ENCODE measurements at regions not wholly inside any gene's neighbourhood (a gene's known extent, or its start where the extent isn't known, plus 50 kb on each side); places are given as distances from the start of the nearest gene placed in this dataset.
"Not testable (repeated sequence)": the region's sequence is repeated elsewhere in the genome, so short reads cannot be mapped to it uniquely, and the experiment has no call there.

DNA sequence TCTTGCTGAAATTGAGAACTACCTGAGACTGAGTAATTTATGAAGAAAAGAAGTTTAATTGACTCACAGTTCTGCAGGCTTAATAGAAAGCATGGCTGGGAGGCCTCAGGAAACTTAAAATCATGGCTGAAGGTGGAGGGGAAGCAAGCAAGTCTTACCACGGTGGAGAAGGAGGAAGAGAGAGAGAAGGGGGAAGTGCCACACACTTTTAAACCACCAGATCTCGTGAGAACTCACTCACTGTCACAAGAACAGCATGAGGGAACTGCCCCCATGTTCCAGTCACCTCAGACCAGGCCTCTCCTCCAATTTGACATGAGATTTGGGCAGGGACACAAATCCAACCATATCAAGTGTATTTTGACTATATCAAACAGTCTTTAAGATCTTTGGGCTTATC, 668.3 kb downstream of the SLCO4C1 start:
- H3K27ac Mint-ChIP-seq, H3K4me3 Mint-ChIP-seq, H3K9me3 Mint-ChIP-seq, ATAC-seq, H3K4me1 Mint-ChIP-seq, H3K36me3 Mint-ChIP-seq, H3K27me3 Mint-ChIP-seq: not testable (repeated sequence)

DNA sequence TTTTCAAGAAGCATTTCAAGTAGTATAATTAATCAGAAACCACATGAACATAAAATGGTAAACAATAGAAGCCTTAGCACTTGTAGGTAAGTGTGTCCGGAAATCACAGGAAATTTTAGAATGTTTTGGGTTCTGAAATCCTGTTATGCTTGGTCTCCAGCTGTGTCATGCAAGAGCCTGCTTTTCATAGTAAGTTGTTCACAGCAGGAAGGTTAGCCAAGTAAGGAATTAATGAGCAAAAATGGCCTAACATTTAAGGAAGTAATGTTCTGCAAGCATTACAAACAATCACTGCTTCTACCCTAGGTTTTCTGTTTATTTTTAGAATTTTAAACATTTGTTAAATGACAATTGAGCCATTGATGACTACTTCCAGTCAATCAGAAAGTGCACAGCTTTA, 669.5 kb downstream of the SLCO4C1 start:
- Mint-ChIP-seq H3K4me3 (no peak overlapping the region), H3K27me3 (no peaks in the 10 kb centered on the region), H3K27ac (no peak overlapping the region), H3K4me1 (no peaks in the 10 kb centered on the region), H3K9me3 (peaks cover 3% of the 10 kb centered on the region), H3K36me3 (no peaks in the 10 kb centered on the region)
- no peak for ATAC-seq

DNA sequence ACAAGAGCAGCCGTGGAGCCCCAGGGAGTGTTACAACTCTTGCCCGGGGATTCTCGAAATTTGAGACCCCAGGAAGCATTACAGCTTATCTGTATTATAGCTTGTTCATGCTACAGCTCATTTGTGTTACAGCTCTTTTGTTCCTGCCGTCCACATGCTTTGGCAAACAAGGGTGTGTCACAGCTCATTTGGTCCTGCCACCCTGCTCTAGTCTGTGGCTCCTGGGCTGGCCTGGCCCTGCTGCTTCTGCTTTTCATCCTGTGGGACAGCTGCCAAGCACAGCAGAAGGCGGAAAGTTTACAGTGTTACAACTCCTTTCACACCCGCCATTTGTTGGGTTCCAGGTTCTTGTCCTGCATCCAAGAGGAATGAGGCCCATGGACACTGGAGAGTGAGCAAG, 685.0 kb downstream of the SLCO4C1 start:
- no peaks in the 10 kb centered on the region for H3K4me1 Mint-ChIP-seq
- H3K4me3 Mint-ChIP-seq, result no peak overlapping the region
- no peak overlapping the region for H3K27ac Mint-ChIP-seq
- no peaks in the 10 kb centered on the region for H3K9me3 Mint-ChIP-seq
- no peak for ATAC-seq
- no peaks in the 10 kb centered on the region for H3K36me3 Mint-ChIP-seq
- H3K27me3 Mint-ChIP-seq, result no peaks in the 10 kb centered on the region

DNA sequence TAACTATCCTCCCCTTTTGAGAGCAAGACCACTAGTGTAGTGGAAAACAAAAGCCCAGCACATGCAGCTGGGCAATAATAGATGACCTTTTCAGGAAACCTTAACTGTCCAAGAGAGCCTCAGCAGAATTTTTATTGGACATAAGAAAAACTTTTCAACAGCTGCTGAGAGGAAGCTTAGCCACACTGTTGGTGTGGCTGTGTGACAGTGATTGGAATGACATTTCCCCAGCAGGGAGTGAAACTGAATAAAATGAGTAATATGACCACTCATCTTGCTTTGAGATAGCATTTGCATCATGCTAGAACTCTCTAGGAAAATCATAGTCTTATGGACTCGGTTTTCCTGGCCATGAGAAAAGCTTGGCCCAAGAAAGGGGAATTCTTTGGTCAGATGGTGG, 687.8 kb downstream of the SLCO4C1 start:
- ATAC-seq, result no peak
- Mint-ChIP-seq H3K27me3 (no peaks in the 10 kb centered on the region), H3K4me1 (no peaks in the 10 kb centered on the region), H3K4me3 (no peak overlapping the region), H3K36me3 (no peaks in the 10 kb centered on the region), H3K27ac (no peak overlapping the region), H3K9me3 (no peaks in the 10 kb centered on the region)

DNA sequence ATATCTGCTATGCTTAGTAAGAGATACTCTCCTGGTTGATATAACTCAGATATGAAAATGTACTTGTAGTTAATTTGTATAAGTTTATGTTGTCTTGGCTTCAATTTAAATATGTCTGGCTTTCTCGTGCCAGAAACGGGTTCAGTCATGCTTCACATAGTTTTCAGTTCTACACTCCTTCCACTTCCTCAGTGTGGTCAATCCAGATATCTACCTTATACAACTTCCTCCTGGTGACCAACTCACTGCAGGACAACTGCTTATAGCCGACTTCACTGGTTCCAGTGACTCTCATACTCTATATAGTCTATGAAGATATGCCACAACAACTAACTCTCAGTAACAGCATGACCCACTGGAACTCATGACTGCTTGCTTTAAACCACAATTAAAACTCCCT, 690.4 kb downstream of the SLCO4C1 start:
- no peaks in the 10 kb centered on the region for H3K36me3 Mint-ChIP-seq
- H3K27ac Mint-ChIP-seq, result no peak overlapping the region
- H3K4me1 Mint-ChIP-seq, result no peaks in the 10 kb centered on the region
- H3K27me3 Mint-ChIP-seq, result no peaks in the 10 kb centered on the region
- H3K4me3 Mint-ChIP-seq, result no peak overlapping the region
- peak; percentile 40 for ATAC-seq
- no peaks in the 10 kb centered on the region for H3K9me3 Mint-ChIP-seq

DNA sequence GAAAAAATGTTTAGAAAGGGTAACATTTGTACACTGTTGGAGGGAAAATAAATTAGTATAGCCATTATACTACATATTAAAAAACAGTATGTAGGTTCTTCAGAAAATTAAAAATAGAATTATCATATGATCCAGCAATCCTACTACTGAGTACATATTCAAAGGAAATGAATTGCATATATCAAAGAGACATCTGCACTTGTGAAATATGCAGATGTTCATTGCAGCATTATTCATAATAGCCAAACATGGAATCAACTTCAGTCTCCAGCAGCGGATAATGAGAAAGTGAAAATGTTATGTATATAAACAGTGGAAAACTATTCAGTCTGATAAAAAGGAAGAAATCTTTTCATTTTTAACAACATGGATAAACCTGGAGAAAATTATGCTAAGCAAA, 695.5 kb downstream of the SLCO4C1 start:
- no peaks in the 10 kb centered on the region for H3K4me1 Mint-ChIP-seq

DNA sequence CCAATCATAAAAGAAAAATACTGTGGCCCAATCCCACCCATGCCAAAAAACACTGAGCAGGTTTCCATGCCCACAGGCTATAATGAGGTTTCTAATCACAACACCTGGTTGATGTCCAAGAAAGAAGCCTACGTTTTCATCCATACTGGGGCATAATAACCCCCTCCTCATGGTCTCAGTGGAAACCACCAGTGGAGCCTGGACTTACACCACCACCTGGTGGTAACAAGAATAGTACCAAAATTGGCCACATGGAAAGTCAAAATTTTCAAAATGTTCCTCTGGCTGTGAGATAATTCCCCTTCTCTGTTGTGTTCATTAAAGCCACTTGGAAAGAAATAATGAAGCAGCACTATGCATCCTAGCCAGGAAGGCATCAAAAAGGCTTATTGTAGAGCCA, 687.3 kb upstream of the ST8SIA4 start:
- H3K4me1 Mint-ChIP-seq, result no peaks in the 10 kb centered on the region
- ATAC-seq, result no peak
- no peaks in the 10 kb centered on the region for H3K36me3 Mint-ChIP-seq
- no peak overlapping the region for H3K4me3 Mint-ChIP-seq
- H3K27me3 Mint-ChIP-seq, result no peaks in the 10 kb centered on the region
- peaks cover 4% of the 10 kb centered on the region for H3K9me3 Mint-ChIP-seq
- no peak overlapping the region for H3K27ac Mint-ChIP-seq

More for the DNA sequence above, 695.5 kb downstream of the SLCO4C1 start:
- Mint-ChIP-seq H3K9me3 (peaks cover 6% of the 10 kb centered on the region), H3K27me3 (peaks cover 7% of the 10 kb centered on the region), H3K36me3 (no peaks in the 10 kb centered on the region), H3K4me3 (no peak overlapping the region), H3K27ac (no peak overlapping the region)
- ATAC-seq, result no peak

DNA sequence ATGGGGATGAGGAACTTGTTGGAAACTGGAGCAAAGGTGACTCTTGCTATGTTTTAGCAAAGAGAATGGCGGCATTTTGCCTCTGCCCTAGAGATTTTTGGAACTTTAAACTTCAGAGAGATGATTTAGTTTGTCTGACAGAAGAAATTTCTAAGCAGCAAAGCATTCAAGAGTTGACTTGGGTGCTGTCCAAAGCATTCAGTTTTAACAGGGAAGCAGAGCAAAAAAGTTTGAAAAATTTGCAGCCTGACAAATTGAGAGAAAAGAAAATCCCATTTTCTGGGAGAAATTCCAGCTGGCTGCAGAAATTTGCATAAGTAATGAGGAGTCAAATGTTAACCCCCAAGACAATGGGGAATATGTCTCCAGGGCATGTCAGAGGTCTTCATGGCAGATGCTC, 682.3 kb upstream of the ST8SIA4 start:
- H3K27ac Mint-ChIP-seq, result no peak overlapping the region
- no peaks in the 10 kb centered on the region for H3K4me1 Mint-ChIP-seq
- no peak overlapping the region for H3K4me3 Mint-ChIP-seq
- no peak for ATAC-seq
- no peaks in the 10 kb centered on the region for H3K9me3 Mint-ChIP-seq
- no peaks in the 10 kb centered on the region for H3K27me3 Mint-ChIP-seq
- H3K36me3 Mint-ChIP-seq, result no peaks in the 10 kb centered on the region

DNA sequence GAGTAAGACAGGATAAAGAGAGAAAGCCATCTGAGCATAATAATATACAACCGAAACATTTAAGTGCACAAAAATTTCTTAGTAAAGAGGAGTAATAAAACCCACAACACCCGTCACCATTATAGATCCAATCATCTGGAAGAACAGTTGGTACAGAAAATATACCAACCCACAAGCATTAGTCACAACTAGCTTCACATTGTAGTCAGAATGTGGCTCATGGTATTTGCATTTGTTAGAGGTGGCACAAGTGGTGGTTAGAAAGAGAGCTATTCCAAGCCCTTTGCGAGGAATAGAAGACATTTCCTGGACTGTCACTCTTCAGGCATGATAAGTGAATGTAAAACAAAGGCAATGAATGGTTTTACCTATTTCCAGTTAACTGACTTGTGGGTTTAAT, 677.5 kb upstream of the ST8SIA4 start:
- ATAC-seq, result no peak
- Mint-ChIP-seq H3K27me3 (no peaks in the 10 kb centered on the region), H3K9me3 (no peaks in the 10 kb centered on the region), H3K27ac (no peak overlapping the region), H3K36me3 (no peaks in the 10 kb centered on the region), H3K4me3 (no peak overlapping the region), H3K4me1 (no peaks in the 10 kb centered on the region)

DNA sequence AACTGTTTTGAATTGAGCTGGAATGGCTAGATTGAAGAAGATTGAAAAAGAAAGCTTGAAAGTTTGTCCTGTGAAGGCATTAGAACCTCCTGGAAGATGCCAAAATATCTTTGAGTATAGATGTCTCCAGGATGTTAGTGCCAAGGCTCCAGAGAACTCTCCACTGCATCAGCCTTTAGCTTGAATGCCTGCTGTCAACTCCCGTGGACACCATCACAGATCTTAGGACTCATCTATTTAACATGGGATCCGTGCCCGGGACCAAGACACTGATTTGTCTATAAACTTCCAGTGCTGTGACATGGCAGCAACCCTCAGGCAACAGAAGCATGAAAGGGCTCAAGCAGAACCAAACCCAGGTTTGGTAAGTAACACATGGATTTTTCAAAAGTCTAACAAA, 670.9 kb upstream of the ST8SIA4 start:
- no peak for ATAC-seq
- Mint-ChIP-seq H3K4me1 (no peaks in the 10 kb centered on the region), H3K4me3 (no peak overlapping the region), H3K9me3 (peaks cover 2% of the 10 kb centered on the region), H3K36me3 (no peaks in the 10 kb centered on the region), H3K27ac (no peak overlapping the region), H3K27me3 (no peaks in the 10 kb centered on the region)

DNA sequence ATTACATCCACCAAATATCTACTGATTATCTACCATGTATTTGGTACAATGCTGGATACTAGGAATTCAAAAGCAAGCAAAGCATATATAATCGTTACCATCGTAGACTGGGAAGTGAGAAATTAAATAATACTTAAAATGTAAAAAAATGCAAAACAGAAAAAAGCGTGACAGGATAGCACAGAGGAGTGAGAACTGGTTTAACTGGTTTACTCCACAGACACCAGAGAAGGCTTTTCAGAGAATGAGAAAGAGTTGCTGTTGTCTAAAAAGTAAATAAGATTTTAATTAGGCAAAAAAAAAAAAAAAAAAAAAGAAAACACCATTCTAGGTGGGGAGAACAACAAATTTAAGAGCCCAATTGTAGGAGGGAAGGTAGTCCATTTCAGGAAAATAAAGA, 657.9 kb upstream of the ST8SIA4 start:
- H3K9me3 Mint-ChIP-seq, result peaks cover 5% of the 10 kb centered on the region
- no peak for ATAC-seq
- H3K4me1 Mint-ChIP-seq, result no peaks in the 10 kb centered on the region
- H3K4me3 Mint-ChIP-seq, result no peak overlapping the region
- no peaks in the 10 kb centered on the region for H3K36me3 Mint-ChIP-seq
- no peaks in the 10 kb centered on the region for H3K27me3 Mint-ChIP-seq
- no peak overlapping the region for H3K27ac Mint-ChIP-seq

DNA sequence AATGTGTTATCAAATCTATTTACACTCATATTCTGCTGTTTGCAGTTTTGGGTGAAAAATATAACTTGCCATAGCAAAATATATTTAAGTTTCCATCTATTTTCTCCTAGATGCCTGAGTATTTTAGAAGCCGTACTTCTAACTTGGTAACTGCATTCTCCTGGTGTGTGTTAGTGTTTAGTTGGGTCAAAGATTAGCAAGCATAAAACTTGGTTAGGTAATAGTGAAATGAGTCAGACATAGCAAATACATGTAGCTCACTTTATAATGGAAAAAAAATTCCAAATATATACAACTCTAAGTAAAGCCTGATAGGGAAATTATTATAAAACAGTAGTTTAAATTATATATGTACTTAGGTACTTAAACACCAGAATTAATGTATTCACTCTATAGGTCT, 640.7 kb upstream of the ST8SIA4 start:
- no peak overlapping the region for H3K27ac Mint-ChIP-seq
- no peaks in the 10 kb centered on the region for H3K9me3 Mint-ChIP-seq
- H3K4me1 Mint-ChIP-seq, result no peaks in the 10 kb centered on the region
- no peak for ATAC-seq
- H3K36me3 Mint-ChIP-seq, result no peaks in the 10 kb centered on the region
- no peaks in the 10 kb centered on the region for H3K27me3 Mint-ChIP-seq
- H3K4me3 Mint-ChIP-seq, result no peak overlapping the region

DNA sequence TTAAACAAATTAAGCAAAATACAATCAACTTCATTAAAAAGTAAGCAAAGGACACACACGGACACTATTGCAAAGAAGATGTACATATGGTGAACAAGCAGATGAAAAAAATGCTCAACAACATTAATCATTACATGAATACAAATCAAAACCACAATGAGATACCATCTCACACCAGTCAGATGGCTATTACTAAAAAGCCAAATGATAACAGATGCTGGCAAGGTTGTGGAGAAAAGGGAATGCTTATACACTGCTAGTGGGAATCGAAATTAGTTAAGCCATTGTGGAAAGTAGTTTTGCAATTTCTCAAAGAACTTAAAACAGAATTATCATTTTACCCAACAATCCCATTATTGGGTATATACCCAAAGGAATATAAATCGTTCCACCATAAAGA, 636.2 kb upstream of the ST8SIA4 start:
- Mint-ChIP-seq H3K4me3 (no peak overlapping the region), H3K36me3 (no peaks in the 10 kb centered on the region), H3K27ac (no peak overlapping the region), H3K27me3 (no peaks in the 10 kb centered on the region), H3K4me1 (no peaks in the 10 kb centered on the region), H3K9me3 (no peaks in the 10 kb centered on the region)
- no peak for ATAC-seq

DNA sequence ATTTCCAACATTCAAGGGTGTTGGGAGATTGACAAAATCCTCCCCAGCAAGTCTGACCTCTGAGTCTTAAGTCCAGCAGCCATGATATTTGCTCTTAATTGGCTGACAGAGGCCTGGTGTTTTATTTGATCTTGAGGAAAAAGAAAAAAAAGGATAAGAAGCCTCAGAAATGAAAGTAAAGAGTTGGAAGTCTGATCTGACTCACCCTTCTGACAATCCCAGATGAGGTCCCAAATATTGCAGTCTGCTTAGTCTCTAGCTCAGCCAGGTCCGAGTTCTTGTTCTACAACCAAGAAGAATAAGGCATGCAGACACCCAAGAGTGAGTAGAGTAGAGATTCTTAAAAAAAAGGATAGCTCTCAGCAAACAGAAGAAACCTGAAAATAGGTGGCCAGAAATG, 632.5 kb upstream of the ST8SIA4 start:
- H3K4me1 Mint-ChIP-seq, result no peaks in the 10 kb centered on the region
- no peaks in the 10 kb centered on the region for H3K27me3 Mint-ChIP-seq
- H3K9me3 Mint-ChIP-seq, result no peaks in the 10 kb centered on the region
- H3K4me3 Mint-ChIP-seq, result no peak overlapping the region
- no peaks in the 10 kb centered on the region for H3K36me3 Mint-ChIP-seq
- no peak for ATAC-seq
- H3K27ac Mint-ChIP-seq, result no peak overlapping the region

DNA sequence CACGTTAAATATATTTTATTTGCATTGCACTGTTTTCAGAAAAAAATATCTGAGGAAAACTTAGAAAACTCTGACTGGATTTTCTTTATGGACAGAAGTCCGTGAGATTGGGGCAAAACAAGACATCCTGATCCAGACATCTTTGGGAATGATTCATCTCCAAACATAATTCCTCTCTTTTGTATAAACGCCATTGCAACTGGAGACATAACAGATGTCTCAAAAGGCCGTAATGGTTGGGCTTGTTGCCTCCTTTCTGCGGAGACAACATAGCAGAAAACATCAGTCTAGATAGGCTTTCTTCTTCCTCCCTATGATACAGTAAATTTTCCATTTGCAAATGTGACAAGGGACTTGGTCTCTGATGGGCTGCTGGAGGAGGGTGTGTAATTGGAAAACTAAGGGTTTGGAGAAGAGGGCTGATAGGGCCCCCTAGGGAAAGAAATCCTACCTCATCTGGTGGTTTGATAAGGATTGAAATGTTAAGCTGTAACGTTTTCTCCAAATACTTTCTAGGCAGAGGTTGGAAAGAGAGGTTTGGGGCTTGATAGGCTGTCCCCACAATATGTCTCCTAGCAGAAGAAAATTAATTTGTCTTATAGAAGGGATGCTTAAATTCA, 631.5 kb upstream of the ST8SIA4 start:
- H3K36me3 Mint-ChIP-seq, result no peaks in the 10 kb centered on the region
- H3K27me3 Mint-ChIP-seq, result no peaks in the 10 kb centered on the region
- ATAC-seq, result no peak
- no peaks in the 10 kb centered on the region for H3K9me3 Mint-ChIP-seq
- no peak overlapping the region for H3K4me3 Mint-ChIP-seq
- H3K4me1 Mint-ChIP-seq, result no peaks in the 10 kb centered on the region
- H3K27ac Mint-ChIP-seq, result no peak overlapping the region

DNA sequence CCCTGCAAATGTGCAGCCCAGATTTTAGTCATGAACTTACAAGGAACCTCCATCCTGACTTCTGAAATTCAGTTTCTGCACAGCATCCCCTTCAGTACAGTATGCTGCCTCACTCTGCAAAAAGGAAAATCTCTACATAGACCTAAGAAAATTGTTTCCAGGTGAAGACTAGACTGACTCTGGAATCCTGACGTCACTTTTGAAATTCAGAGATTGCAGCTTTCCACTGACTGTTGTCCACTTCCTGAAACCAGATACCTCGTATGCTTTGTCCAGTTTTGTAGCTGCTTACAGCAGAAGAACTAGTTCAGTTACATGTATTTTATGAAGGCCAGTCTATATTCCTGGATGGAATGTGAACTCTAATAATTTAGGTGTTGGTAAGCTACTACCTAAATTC, 629.3 kb upstream of the ST8SIA4 start:
- Mint-ChIP-seq H3K4me3 (no peak overlapping the region), H3K9me3 (peaks cover 6% of the 10 kb centered on the region), H3K4me1 (no peaks in the 10 kb centered on the region), H3K27me3 (no peaks in the 10 kb centered on the region), H3K27ac (no peak overlapping the region), H3K36me3 (no peaks in the 10 kb centered on the region)
- no peak for ATAC-seq

DNA sequence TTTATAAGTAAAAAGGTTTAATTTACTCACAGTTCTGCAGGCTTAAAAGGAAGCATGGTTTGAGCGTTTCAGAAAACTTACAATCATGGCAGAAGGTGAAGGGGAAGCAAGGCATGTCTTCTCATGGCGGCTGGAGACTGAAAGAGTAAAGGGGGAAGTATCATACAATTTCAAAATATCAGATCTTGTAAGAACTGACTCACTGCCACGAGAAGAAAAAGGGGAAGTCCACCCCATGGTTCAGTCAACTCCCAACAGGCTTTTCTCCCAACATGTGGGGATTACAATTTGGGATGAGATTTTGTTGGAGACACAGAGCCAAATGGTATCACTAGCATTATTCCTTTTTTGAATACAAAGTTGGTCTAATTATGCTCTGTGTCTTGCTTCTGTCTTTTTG, 627.9 kb upstream of the ST8SIA4 start:
- no peaks in the 10 kb centered on the region for H3K27me3 Mint-ChIP-seq
- H3K4me1 Mint-ChIP-seq, result no peaks in the 10 kb centered on the region
- peaks cover 6% of the 10 kb centered on the region for H3K9me3 Mint-ChIP-seq
- no peaks in the 10 kb centered on the region for H3K36me3 Mint-ChIP-seq
- ATAC-seq, result no peak
- no peak overlapping the region for H3K27ac Mint-ChIP-seq
- no peak overlapping the region for H3K4me3 Mint-ChIP-seq
